GM12878 (cell line): ENCODE measurements at regions not wholly inside any gene's neighbourhood (a gene's known extent, or its start where the extent isn't known, plus 50 kb on each side); places are given as distances from the start of the nearest gene placed in this dataset.

Experiments
- BCL11A ChIP-seq: IDR thresholded peaks from 2 replicates; pipeline ENCODE4 v1.6.1; 2011; ENCODE audit warnings: low read depth, low read length
- CHD1 ChIP-seq: IDR thresholded peaks from 2 replicates; pipeline ENCODE4 v1.6.1; 2012; ENCODE audit warnings: low read depth, low read length, improper control_type of control experiment
- CHD2 ChIP-seq: IDR thresholded peaks from 2 replicates; pipeline ENCODE4 v1.6.1; 2011; ENCODE audit warnings: low read depth, low read length, improper control_type of control experiment, borderline replicate concordance
- CHD4 ChIP-seq: fragments of 200-600 bp; sonication (generic); IDR thresholded peaks from 2 replicates; pipeline ENCODE4 v1.6.1; 2016; ENCODE audit warnings: mild to moderate bottlenecking
- CREM ChIP-seq: IDR thresholded peaks from 2 replicates; pipeline ENCODE4 v1.6.1; 2014; ENCODE audit warnings: antibody characterized with exemption, low read depth
- POLR2A ChIP-seq: IDR thresholded peaks from 2 replicates; pipeline ENCODE4 v1.6.1; 2011; ENCODE audit warnings: low read depth, mild to moderate bottlenecking, low read length
- RFX5 ChIP-seq: IDR thresholded peaks from 2 replicates; pipeline ENCODE4 v1.6.1; 2011; ENCODE audit warnings: low read depth, low read length, improper control_type of control experiment
- SREBF2 ChIP-seq: IDR thresholded peaks from 2 replicates; pipeline ENCODE4 v1.6.1; 2012; ENCODE audit warnings: mild to moderate bottlenecking, low read length
- WRNIP1 ChIP-seq: IDR thresholded peaks from 2 replicates; pipeline ENCODE4 v1.6.1; 2011; ENCODE audit warnings: low read depth, low read length, improper control_type of control experiment, borderline replicate concordance
- YY1 ChIP-seq: IDR thresholded peaks from 2 replicates; pipeline ENCODE4 v1.6.1; 2011; ENCODE audit warnings: low read depth, mild to moderate bottlenecking, low read length
- ZZZ3 ChIP-seq: IDR thresholded peaks from 2 replicates; pipeline ENCODE4 v1.6.1; 2011; ENCODE audit warnings: low read depth; ENCODE audit not compliant: control insufficient read depth, insufficient read length
- TF ChIP-seq, protein P1 (sequence below), 3 experiments: IDR thresholded peaks in 2 of 3; conservative IDR thresholded peaks in 1 of 3; 2 replicates each; pipeline ENCODE4 v1.5.1; 2011; ENCODE audit warnings: low read depth in 3 of 3, low read length in 3 of 3, mild to moderate bottlenecking in 3 of 3, control low read depth in 2 of 3, moderate library complexity in 2 of 3, inconsistent platforms in 1 of 3, mixed read lengths in 1 of 3; ENCODE audit not compliant: control insufficient read depth in 2 of 3, insufficient read depth in 1 of 3; ENCODE audit errors: extremely low read depth in 1 of 3
- TF ChIP-seq, protein P2 (sequence below): fragments of 450-650 bp; IDR thresholded peaks from 2 replicates; pipeline ENCODE4 v1.6.1; 2017; ENCODE audit warnings: mild to moderate bottlenecking, low read depth, inconsistent platforms; ENCODE audit not compliant: poor library complexity, severe bottlenecking
- TF ChIP-seq, protein P3 (sequence below): fragments of 150-350 bp; IDR thresholded peaks from 2 replicates; pipeline ENCODE4 v1.6.1; 2016; ENCODE audit warnings: low read depth, low read length

DNA sequence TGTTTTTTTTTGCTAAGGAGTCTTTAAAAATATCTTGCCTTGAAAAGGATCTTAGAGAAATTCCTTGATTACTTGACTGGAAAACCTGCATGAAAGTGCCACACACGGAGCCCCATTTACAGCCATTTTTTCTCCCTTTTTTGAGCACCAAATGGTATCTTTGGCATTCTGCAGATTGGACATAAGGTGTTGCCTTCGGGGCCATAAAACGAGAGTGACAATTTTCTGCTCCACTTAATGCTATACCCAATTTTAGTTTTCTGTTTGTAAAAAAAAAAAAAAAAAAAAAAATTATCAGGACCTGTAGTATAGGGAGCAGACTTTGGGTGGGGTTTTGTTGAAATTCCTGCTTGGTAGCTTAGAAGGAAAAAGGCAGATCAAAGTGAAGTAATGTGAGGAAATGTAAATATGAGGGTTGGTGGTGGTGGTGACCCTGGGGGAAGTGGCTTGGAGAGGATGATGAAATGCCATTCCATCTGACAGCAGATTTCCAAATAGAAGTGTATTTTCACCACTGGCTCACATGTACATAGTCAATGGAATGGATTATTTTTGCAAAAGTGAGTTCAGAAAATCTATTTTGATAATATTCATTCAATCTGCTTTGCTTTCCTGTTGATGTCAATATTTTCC is 212.1 kb upstream of the SOX4 start:
- TF ChIP-seq BCL11A (no peak), POLR2A (no peak), CHD1 (no peak), WRNIP1 (no peak), ZZZ3 (no peak), YY1 (no peak), RFX5 (no peak), CHD2 (no peak), CREM (no peak), SREBF2 (no peak), CHD4 (no peak)
- TF ChIP-seq, protein P1, sequence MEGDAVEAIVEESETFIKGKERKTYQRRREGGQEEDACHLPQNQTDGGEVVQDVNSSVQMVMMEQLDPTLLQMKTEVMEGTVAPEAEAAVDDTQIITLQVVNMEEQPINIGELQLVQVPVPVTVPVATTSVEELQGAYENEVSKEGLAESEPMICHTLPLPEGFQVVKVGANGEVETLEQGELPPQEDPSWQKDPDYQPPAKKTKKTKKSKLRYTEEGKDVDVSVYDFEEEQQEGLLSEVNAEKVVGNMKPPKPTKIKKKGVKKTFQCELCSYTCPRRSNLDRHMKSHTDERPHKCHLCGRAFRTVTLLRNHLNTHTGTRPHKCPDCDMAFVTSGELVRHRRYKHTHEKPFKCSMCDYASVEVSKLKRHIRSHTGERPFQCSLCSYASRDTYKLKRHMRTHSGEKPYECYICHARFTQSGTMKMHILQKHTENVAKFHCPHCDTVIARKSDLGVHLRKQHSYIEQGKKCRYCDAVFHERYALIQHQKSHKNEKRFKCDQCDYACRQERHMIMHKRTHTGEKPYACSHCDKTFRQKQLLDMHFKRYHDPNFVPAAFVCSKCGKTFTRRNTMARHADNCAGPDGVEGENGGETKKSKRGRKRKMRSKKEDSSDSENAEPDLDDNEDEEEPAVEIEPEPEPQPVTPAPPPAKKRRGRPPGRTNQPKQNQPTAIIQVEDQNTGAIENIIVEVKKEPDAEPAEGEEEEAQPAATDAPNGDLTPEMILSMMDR (IDR thresholded peaks at IDR 0.05 in 2 of 3, conservative IDR thresholded peaks at IDR 0.05 in 1 of 3; ENCODE audit: control insufficient read depth in 2 of 3, extremely low read depth in 1 of 3, insufficient read depth in 1 of 3, low read depth in 3 of 3, low read length in 3 of 3) = no peak
- TF ChIP-seq, protein P2, sequence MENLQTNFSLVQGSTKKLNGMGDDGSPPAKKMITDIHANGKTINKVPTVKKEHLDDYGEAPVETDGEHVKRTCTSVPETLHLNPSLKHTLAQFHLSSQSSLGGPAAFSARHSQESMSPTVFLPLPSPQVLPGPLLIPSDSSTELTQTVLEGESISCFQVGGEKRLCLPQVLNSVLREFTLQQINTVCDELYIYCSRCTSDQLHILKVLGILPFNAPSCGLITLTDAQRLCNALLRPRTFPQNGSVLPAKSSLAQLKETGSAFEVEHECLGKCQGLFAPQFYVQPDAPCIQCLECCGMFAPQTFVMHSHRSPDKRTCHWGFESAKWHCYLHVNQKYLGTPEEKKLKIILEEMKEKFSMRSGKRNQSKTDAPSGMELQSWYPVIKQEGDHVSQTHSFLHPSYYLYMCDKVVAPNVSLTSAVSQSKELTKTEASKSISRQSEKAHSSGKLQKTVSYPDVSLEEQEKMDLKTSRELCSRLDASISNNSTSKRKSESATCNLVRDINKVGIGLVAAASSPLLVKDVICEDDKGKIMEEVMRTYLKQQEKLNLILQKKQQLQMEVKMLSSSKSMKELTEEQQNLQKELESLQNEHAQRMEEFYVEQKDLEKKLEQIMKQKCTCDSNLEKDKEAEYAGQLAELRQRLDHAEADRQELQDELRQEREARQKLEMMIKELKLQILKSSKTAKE = no peak
- TF ChIP-seq, protein P3, sequence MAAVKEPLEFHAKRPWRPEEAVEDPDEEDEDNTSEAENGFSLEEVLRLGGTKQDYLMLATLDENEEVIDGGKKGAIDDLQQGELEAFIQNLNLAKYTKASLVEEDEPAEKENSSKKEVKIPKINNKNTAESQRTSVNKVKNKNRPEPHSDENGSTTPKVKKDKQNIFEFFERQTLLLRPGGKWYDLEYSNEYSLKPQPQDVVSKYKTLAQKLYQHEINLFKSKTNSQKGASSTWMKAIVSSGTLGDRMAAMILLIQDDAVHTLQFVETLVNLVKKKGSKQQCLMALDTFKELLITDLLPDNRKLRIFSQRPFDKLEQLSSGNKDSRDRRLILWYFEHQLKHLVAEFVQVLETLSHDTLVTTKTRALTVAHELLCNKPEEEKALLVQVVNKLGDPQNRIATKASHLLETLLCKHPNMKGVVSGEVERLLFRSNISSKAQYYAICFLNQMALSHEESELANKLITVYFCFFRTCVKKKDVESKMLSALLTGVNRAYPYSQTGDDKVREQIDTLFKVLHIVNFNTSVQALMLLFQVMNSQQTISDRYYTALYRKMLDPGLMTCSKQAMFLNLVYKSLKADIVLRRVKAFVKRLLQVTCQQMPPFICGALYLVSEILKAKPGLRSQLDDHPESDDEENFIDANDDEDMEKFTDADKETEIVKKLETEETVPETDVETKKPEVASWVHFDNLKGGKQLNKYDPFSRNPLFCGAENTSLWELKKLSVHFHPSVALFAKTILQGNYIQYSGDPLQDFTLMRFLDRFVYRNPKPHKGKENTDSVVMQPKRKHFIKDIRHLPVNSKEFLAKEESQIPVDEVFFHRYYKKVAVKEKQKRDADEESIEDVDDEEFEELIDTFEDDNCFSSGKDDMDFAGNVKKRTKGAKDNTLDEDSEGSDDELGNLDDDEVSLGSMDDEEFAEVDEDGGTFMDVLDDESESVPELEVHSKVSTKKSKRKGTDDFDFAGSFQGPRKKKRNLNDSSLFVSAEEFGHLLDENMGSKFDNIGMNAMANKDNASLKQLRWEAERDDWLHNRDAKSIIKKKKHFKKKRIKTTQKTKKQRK = no peak
